OCI-M1 (cell line): ENCODE measurements at regions not wholly inside any gene's neighbourhood (a gene's known extent, or its start where the extent isn't known, plus 50 kb on each side); places are given as distances from the start of the nearest gene placed in this dataset.

Experiments used
- DNase-seq: peaks from one replicate; lab custom pipeline; 2025; lab: John Stamatoyannopoulos, UW

DNA sequence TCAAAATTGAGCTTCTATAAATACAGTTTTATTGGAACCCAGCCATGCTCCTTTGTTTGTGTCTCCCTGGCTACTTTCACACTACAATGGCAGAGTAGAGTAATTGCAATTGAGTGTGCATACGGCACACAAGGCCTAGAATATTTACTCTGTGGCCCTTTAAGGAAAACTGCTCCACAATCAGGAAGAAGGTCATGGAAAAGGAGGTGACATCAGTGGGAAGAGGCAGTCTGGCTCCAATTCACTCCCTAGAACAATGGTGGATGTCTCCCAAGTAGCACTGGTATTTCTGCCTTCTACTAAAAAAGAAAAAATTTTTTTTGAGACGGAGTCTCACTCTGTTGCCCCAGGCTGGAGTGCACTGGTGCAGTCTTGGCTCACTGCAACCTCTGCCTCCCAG, 51.3 kb downstream of the KRTAP19-8 start:
- DNase-seq, result no peak

DNA sequence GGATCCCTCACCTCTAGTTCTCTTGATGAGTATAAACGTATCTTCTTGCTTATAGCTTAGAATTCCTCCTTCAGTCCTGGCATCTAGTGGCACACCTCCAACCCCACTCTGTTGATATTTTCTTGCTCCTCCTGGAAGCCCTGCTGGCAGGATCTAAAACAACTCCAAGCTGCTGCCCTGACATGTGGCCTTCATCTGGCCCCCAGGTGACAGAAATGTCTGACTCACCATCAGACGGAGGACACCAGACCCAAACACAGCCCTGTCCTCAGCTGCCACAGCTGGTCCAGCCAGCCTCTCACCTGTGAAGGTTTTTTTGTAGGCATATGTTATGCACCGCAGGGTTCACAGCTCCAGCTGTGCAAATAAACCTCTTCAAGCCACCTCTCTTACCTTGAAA, 53.4 kb downstream of the KRTAP19-8 start:
- no peak for DNase-seq

- no peak for DNase-seq
Observed at GRCh38 chr21:30981403-30981802, 56.9 kb downstream of the KRTAP19-8 start.

GRCh38 chr21:30979054-30979453, 59.2 kb downstream of the KRTAP19-8 start:
- peak; percentile 13 for DNase-seq

DNA sequence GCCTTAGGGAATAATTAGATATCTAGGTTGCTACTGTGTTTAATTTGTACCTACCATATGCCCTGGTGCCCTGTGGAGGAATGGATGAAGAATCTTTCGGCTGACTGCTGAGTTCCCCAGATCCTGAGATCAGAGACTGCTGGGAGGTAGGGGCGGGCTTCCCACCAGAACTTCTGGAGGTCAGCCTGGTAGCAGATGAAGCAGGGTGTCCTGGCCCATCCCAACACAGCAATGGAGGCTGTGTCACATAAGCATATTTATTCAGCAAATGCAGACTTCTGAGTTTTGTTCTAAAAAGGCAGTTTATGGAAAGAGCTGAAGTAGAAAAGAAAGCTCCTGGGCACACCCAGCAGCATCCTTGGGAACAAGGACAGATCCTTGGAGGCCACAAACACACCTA, 74.0 kb downstream of the KRTAP19-8 start:
- no peak for DNase-seq

- no peak for DNase-seq
Observed at GRCh38 chr21:30963502-30963901, 74.8 kb downstream of the KRTAP19-8 start.

GRCh38 chr21:30962013-30962412, 76.3 kb downstream of the KRTAP19-8 start:
- DNase-seq, result peak; percentile 3

GRCh38 chr21:30958741-30959140, 77.4 kb upstream of the KRTAP11-1 start:
- DNase-seq, result no peak

DNA sequence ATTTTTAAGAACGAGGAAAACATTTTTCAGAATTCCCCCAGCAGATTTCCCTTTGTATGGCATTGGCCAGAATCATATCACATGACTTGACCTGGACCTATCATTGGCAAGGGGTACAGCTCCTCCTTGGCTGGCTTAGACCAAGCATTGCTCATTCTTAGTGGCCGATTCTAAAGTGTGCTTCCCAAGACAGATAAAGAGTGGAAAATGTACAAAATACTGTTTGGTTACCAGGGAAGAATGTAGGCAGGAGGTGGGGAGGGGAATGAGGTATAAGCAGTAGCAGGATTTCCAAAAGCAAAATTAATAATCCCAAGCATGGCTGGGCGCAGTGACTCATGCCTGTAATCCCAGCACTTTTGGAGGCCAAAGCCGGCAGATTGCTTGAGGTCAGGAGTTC, 75.6 kb upstream of the KRTAP11-1 start:
- no peak for DNase-seq

DNA sequence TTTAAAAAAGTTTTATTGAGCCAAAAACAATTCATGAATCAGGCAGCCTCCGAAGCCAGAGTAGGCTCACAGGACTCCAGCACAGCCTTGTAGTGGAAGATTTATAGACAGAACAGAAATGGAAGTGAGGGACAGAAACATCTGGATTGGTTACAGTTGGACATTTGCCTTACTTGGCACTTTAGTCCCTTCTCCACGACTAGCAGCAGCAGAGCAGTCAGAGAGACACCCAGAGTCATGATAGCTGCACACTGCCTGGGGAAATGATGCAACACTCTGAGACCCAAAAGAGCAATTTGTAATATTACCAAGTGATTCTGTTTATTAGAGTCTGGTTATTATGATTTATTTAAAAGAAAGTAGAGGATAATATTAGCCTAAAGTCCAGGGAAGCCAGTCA, 72.2 kb upstream of the KRTAP11-1 start:
- no peak for DNase-seq

- no peak for DNase-seq
Observed at GRCh38 chr21:30947141-30947540, 65.8 kb upstream of the KRTAP11-1 start.

DNA sequence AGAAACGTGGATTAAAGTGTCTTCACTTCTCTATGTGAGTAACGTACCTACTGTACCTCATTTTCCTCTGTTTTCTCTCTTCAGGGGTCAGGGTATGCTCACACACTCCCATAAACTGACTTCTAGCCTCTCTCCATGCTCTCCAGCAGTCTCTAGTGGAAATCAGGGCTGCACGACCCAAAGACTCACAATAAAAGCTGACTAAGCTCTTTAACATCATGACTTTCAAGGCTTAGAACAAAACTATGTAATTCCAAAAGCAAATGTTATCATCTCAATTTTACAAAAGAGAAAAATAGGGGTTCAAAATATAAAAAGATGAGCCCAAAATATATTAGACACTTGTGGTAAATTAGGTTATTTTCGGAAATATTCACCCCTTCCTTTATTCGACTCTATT, 62.5 kb upstream of the KRTAP11-1 start:
- DNase-seq, result no peak

GRCh38 chr21:30943243-30943642, 61.9 kb upstream of the KRTAP11-1 start:
- DNase-seq, result no peak

DNA sequence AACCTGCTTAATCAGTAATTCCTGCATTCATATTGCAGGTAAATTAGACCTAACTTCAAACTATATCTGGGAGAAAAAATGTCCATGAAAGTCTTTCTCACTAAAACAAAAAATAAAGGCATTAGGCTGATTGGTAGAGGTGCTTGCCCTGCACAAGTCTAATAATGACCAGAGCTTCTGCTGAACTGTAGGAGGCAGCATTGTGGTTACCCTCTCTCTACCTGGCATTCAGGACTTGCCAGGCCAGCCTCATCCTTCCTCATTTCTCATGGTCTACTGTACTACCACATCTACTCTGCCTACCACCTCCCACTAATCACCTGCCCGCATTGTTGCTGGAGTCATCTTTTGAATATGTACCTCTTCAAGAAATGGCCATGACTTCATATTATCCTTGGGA, 60.8 kb upstream of the KRTAP11-1 start:
- no peak for DNase-seq

GRCh38 chr21:30936207-30936606, 54.8 kb upstream of the KRTAP11-1 start:
- no peak for DNase-seq

DNA sequence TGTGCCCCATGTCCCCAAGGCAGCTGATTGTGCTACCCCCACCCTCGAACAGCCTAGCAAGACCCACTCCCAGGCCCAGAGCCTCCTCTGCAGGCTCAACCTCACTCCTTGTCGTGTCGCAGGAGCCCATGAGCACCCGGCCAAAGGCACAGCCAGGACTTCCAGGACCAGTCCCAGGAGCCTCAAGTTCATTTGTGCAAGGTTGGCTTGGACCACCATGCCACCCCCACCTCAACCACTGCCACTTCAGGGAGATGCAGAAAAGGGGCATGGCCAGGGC, 54.4 kb upstream of the KRTAP11-1 start:
- DNase-seq, result no peak

DNA sequence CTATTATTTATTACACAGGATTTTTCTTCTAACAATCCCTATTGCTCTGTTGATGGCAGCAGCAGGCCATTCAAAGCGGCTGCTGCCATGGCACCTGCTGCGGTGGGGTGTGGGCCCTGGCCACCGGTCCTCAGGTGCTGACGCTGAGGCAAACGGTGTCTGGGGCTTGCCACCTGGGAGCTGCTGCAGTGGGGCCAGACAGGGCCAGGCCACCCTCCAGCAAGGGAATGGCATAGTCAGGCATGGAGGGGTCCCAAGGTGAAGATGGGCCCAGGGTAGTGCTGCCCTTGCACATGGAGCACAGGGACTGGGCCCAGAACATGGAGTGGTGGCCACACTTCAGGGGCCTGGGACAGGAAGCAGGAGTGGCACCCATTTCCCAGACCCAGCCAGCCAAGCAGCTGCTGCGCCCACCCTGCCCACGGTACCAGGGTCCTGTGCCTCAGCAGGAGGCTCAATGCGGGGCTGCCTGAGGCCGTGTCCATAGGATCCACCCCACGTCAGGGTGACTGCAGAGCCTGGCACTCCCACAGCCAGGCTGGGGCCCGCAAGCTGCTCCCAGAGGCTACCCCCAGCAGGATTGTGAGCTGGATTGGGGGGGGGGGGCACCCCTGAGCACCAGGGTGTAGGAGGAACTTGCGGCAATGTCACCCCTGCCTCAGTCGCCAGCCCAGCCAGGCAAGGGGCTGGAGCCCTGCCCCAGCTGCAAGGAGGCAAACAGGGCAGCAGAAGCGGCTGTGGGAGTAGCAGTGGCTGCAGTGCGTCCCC, 53.9 kb upstream of the KRTAP11-1 start:
- no peak for DNase-seq

- DNase-seq, result no peak
Observed at GRCh38 chr21:30932686-30933085, 51.3 kb upstream of the KRTAP11-1 start.
